Urinary bladder (tissue), 3 donors: ENCODE measurements at regions not wholly inside any gene's neighbourhood (a gene's known extent, or its start where the extent isn't known, plus 50 kb on each side); places are given as distances from the start of the nearest gene placed in this dataset.

Experiments
- DNase-seq: peaks from one replicate; pipeline ENCODE4 v3.0.0-alpha.2; 2015; ENCODE audit errors: extremely low spot score
- H3K27ac ChIP-seq: one replicate; pipeline ENCODE4 v1.5.1; 2013; ENCODE audit warnings: low read depth, mild to moderate bottlenecking, moderate library complexity
- H3K36me3 ChIP-seq: one replicate; pipeline ENCODE4 v1.6.1; 2013; ENCODE audit warnings: mild to moderate bottlenecking, moderate library complexity; ENCODE audit not compliant: insufficient read depth
- H3K4me1 ChIP-seq: one replicate; pipeline ENCODE4 v1.6.1; 2013; ENCODE audit warnings: mild to moderate bottlenecking, moderate library complexity; ENCODE audit not compliant: insufficient read depth
- H3K4me3 ChIP-seq: one replicate; pipeline ENCODE4 v1.5.1; 2013; ENCODE audit warnings: low read depth, low read length
- WGBS: extraction: QIAGEN DNeasy Blood & Tissue Kit; methylation state at CpG from one replicate; pipeline ENCODE4 v1.1.7; 2013; 5-methylcytosine and 5-hydroxymethylcytosine counted together
- donor health status: healthy with polysubstance abuse.
- donor health status: healthy.

- no peak overlapping the region for H3K27ac ChIP-seq
- no peaks in the 10 kb centered on the region for H3K4me1 ChIP-seq
- no peak for DNase-seq
- WGBS, result 79% methylated on average over 3 of the region's 3 CpGs
- no peak overlapping the region for H3K4me3 ChIP-seq
- H3K36me3 ChIP-seq, result no peaks in the 10 kb centered on the region
Observed at GRCh38 chr5:108661590-108662219, 86.0 kb upstream of the FER start.

- Histone ChIP-seq H3K27ac (no peak overlapping the region), H3K4me3 (no peak overlapping the region)
- DNase-seq, result no peak
Observed at GRCh38 chr5:108661024-108661423, 86.7 kb upstream of the FER start.

GRCh38 chr5:108660291-108660690 lies 87.4 kb upstream of the FER start:
- DNase-seq, result no peak
- WGBS, result 80% methylated on average over 6 of the region's 6 CpGs
- no peaks in the 10 kb centered on the region for H3K36me3 ChIP-seq
- no peak overlapping the region for H3K27ac ChIP-seq
- no peaks in the 10 kb centered on the region for H3K4me1 ChIP-seq
- no peak overlapping the region for H3K4me3 ChIP-seq

More at GRCh38 chr5:108661024-108661423, 86.7 kb upstream of the FER start:
- Histone ChIP-seq H3K36me3 (no peaks in the 10 kb centered on the region), H3K4me1 (no peaks in the 10 kb centered on the region)
- WGBS, result 66% methylated on average over 1 of the region's 1 CpG

- no peak for DNase-seq
- Histone ChIP-seq H3K36me3 (no peaks in the 10 kb centered on the region), H3K27ac (no peak overlapping the region), H3K4me1 (no peaks in the 10 kb centered on the region), H3K4me3 (no peak overlapping the region)
- WGBS, result 83% methylated on average over 3 of the region's 3 CpGs
Observed at GRCh38 chr5:108659531-108659930, 88.2 kb upstream of the FER start.

- WGBS, result 32% methylated on average over 5 of the region's 5 CpGs
- no peaks in the 10 kb centered on the region for H3K36me3 ChIP-seq
Observed at GRCh38 chr5:108655750-108656450, 91.8 kb upstream of the FER start.

GRCh38 chr5:108654051-108654450 lies 93.6 kb upstream of the FER start:
- H3K4me1 ChIP-seq, result no peaks in the 10 kb centered on the region
- H3K27ac ChIP-seq, result no peak overlapping the region
- H3K36me3 ChIP-seq, result no peaks in the 10 kb centered on the region
- H3K4me3 ChIP-seq, result no peak overlapping the region
- DNase-seq, result no peak
- WGBS, result 86% methylated on average over 1 of the region's 1 CpG

More at GRCh38 chr5:108655750-108656450, 91.8 kb upstream of the FER start:
- Histone ChIP-seq H3K4me1 (no peaks in the 10 kb centered on the region), H3K27ac (no peak overlapping the region), H3K4me3 (no peak overlapping the region)
- no peak for DNase-seq

- no peak for DNase-seq
- WGBS, result 98% methylated on average over 1 of the region's 1 CpG
- H3K36me3 ChIP-seq, result no peaks in the 10 kb centered on the region
- no peak overlapping the region for H3K4me3 ChIP-seq
- H3K27ac ChIP-seq, result no peak overlapping the region
- H3K4me1 ChIP-seq, result no peaks in the 10 kb centered on the region
Observed at GRCh38 chr5:108653201-108653600, 94.5 kb upstream of the FER start.

- no peak overlapping the region for H3K4me3 ChIP-seq
- DNase-seq, result no peak
- no peak overlapping the region for H3K27ac ChIP-seq
- no peaks in the 10 kb centered on the region for H3K4me1 ChIP-seq
- H3K36me3 ChIP-seq, result no peaks in the 10 kb centered on the region
Observed at GRCh38 chr5:108650997-108651396, 96.7 kb upstream of the FER start.

- Histone ChIP-seq H3K27ac (no peak overlapping the region), H3K4me3 (no peak overlapping the region), H3K36me3 (no peaks in the 10 kb centered on the region), H3K4me1 (no peaks in the 10 kb centered on the region)
- no peak for DNase-seq
- WGBS, result 73% methylated on average over 1 of the region's 1 CpG
Observed at GRCh38 chr5:108649646-108650045, 98.1 kb upstream of the FER start.

- 89% methylated on average over 1 of the region's 1 CpG for whole genome bisulfite sequencing
- H3K4me1 ChIP-seq, result no peaks in the 10 kb centered on the region
- H3K36me3 ChIP-seq, result no peaks in the 10 kb centered on the region
- no peak overlapping the region for H3K4me3 ChIP-seq
- no peak overlapping the region for H3K27ac ChIP-seq
- DNase-seq, result no peak
Observed at GRCh38 chr5:108649106-108649505, 98.6 kb upstream of the FER start.

GRCh38 chr5:108642170-108642906 lies 105.4 kb upstream of the FER start:
- no peak overlapping the region for H3K27ac ChIP-seq
- H3K36me3 ChIP-seq, result no peaks in the 10 kb centered on the region
- no peak for DNase-seq
- no peak overlapping the region for H3K4me3 ChIP-seq
- WGBS, result 30% methylated on average over 4 of the region's 4 CpGs
- no peaks in the 10 kb centered on the region for H3K4me1 ChIP-seq

GRCh38 chr5:108641596-108641995 lies 106.1 kb upstream of the FER start:
- WGBS, result 90% methylated on average over 1 of the region's 1 CpG
- no peak overlapping the region for H3K4me3 ChIP-seq
- no peaks in the 10 kb centered on the region for H3K36me3 ChIP-seq
- no peak overlapping the region for H3K27ac ChIP-seq
- no peak for DNase-seq
- no peaks in the 10 kb centered on the region for H3K4me1 ChIP-seq

GRCh38 chr5:108639366-108639765 lies 108.3 kb upstream of the FER start:
- H3K36me3 ChIP-seq, result no peaks in the 10 kb centered on the region
- H3K27ac ChIP-seq, result no peak overlapping the region
- H3K4me1 ChIP-seq, result no peaks in the 10 kb centered on the region
- H3K4me3 ChIP-seq, result no peak overlapping the region
- WGBS, result 69% methylated on average over 3 of the region's 3 CpGs
- no peak for DNase-seq

- Histone ChIP-seq H3K4me3 (no peak overlapping the region), H3K27ac (no peak overlapping the region), H3K4me1 (no peaks in the 10 kb centered on the region), H3K36me3 (no peaks in the 10 kb centered on the region)
- 93% methylated on average over 2 of the region's 2 CpGs for WGBS
- DNase-seq, result no peak
Observed at GRCh38 chr5:108638021-108638420, 109.7 kb upstream of the FER start.
